ENCODE measurements at regions not wholly inside any gene's neighbourhood (a gene's known extent, or its start where the extent isn't known, plus 50 kb on each side); places are given as distances from the start of the nearest gene placed in this dataset.

- TF ChIP-seq ELF4 (IDR thresholded peaks at IDR 0.05), result no peak
- no peak for TF ChIP-seq SP1 (IDR thresholded peaks at IDR 0.05)
- no peak for TF ChIP-seq BHLHE40 (IDR thresholded peaks at IDR 0.05; ENCODE audit: borderline replicate concordance)
- TF ChIP-seq FOXK2 (IDR thresholded peaks at IDR 0.05), result no peak
- no peak for TF ChIP-seq PKNOX1 (IDR thresholded peaks at IDR 0.05)
- TF ChIP-seq NFRKB (IDR thresholded peaks at IDR 0.05), result no peak
- no peak for TF ChIP-seq FOXA1 (IDR thresholded peaks at IDR 0.05)
Measured at GRCh38 chr3:118400886-118401285, 633.8 kb downstream of the IGSF11 start.
